ENCODE measurements at regions not wholly inside any gene's neighbourhood (a gene's known extent, or its start where the extent isn't known, plus 50 kb on each side); places are given as distances from the start of the nearest gene placed in this dataset.

DNA sequence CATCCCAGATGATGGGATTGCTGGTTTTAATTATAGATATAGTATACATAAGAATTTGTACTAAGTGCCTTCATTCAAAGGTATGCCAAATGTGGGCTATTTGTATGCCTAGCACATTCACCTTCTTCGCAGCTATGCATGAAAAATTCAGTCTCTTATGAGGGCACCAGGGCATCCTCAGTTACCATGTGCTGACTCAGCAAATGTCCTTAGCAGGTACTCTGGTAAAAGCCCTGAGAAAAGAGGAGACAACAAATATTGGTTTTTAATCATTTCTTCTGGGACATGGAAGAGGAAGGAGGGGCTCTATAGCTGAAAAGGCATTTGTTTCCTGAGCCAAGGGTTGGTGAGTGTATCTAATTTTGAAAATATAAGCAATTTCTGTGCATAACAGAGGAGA lies 258.1 kb upstream of the BMP2 start:
- Histone ChIP-seq H3K36me3 (no peaks in the 10 kb centered on the region), H3K4me1 (no peaks in the 10 kb centered on the region), H3K4me3 (no peak overlapping the region), H3K27me3 (no peaks in the 10 kb centered on the region), H3K9me3 (peaks cover 0 to 6% (median 0%) of the 10 kb centered on the region in 3 donors), H3K27ac (no peak overlapping the region)
- intact Hi-C loops (cut with DNase I; ENCODE audit: low total_unique reads): no loop called here
- TF ChIP-seq CTCF (IDR thresholded peaks at IDR 0.05): no peak
- no peak for DNase-seq

- TF ChIP-seq CTCF (IDR thresholded peaks at IDR 0.05): no peak
- intact Hi-C loops (cut with DNase I; ENCODE audit: low total_unique reads): no loop called here
- no peaks in the 10 kb centered on the region for H3K36me3 ChIP-seq
- H3K4me3 ChIP-seq: no peak overlapping the region
- DNase-seq: no peak
- H3K9me3 ChIP-seq: peaks cover 0 to 6% (median 0%) of the 10 kb centered on the region in 3 donors
- H3K4me1 ChIP-seq: no peaks in the 10 kb centered on the region
- no peak overlapping the region for H3K27ac ChIP-seq
- H3K27me3 ChIP-seq: no peaks in the 10 kb centered on the region
Observed at GRCh38 chr20:6506906-6507305, 260.6 kb upstream of the BMP2 start.

DNA sequence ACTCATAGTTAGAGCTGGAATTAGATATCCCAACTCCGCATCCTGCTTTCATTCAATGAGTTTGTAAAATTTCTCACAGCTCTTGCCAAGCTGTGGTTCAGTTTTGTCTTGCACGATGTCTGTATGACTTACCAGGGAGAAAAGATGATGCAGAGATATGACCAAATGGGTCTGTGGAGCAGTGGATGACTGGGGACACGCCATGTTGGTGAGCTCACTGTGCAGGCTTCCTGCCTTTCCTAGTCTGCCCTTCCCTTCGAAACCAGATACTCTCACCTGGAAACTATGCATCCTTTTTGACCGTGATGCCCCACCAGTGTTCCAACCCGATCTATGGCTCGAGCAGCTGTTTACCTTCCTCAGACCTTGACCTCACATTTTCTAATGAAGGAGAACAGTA lies 262.7 kb upstream of the BMP2 start:
- DNase-seq: no peak
- intact Hi-C loops (cut with DNase I; ENCODE audit: low total_unique reads): no loop called here
- Histone ChIP-seq H3K4me3 (no peak overlapping the region), H3K27ac (no peak overlapping the region), H3K36me3 (no peaks in the 10 kb centered on the region), H3K9me3 (peaks cover 0 to 6% (median 0%) of the 10 kb centered on the region in 3 donors), H3K4me1 (no peaks in the 10 kb centered on the region), H3K27me3 (no peaks in the 10 kb centered on the region)
- TF ChIP-seq CTCF (IDR thresholded peaks at IDR 0.05): no peak

- no peak for TF ChIP-seq CTCF (IDR thresholded peaks at IDR 0.05)
- DNase-seq: no peak
- H3K27me3 ChIP-seq: no peaks in the 10 kb centered on the region
- no peaks in the 10 kb centered on the region for H3K9me3 ChIP-seq
- intact Hi-C loops (cut with DNase I; ENCODE audit: low total_unique reads): no loop called here
- no peak overlapping the region for H3K4me3 ChIP-seq
- no peaks in the 10 kb centered on the region for H3K4me1 ChIP-seq
- H3K36me3 ChIP-seq: no peaks in the 10 kb centered on the region
- H3K27ac ChIP-seq: no peak overlapping the region
Observed at GRCh38 chr20:6504179-6504578, 263.3 kb upstream of the BMP2 start.

- Histone ChIP-seq H3K36me3 (no peaks in the 10 kb centered on the region), H3K4me1 (no peaks in the 10 kb centered on the region), H3K9me3 (no peaks in the 10 kb centered on the region), H3K27ac (no peak overlapping the region), H3K4me3 (no peak overlapping the region), H3K27me3 (no peaks in the 10 kb centered on the region)
- no peak for DNase-seq
- no peak for TF ChIP-seq CTCF (IDR thresholded peaks at IDR 0.05)
- intact Hi-C loops (cut with DNase I; ENCODE audit: low total_unique reads): no loop called here
Observed at GRCh38 chr20:6502999-6503398, 264.5 kb upstream of the BMP2 start.

- intact Hi-C loops (cut with DNase I; ENCODE audit: low total_unique reads): no loop called here
- Histone ChIP-seq H3K27ac (no peak overlapping the region), H3K36me3 (no peaks in the 10 kb centered on the region), H3K27me3 (no peaks in the 10 kb centered on the region), H3K4me3 (no peak overlapping the region), H3K4me1 (no peaks in the 10 kb centered on the region), H3K9me3 (no peaks in the 10 kb centered on the region)
- no peak for TF ChIP-seq CTCF (IDR thresholded peaks at IDR 0.05)
- DNase-seq: no peak
Observed at GRCh38 chr20:6502219-6502618, 265.3 kb upstream of the BMP2 start.
